Right atrium auricular region (tissue), 2 donors: ENCODE measurements at regions not wholly inside any gene's neighbourhood (a gene's known extent, or its start where the extent isn't known, plus 50 kb on each side); places are given as distances from the start of the nearest gene placed in this dataset.

Experiments used
- DNase-seq: peaks from one replicate; pipeline ENCODE4 v3.0.0-alpha.2; 2019; ENCODE audit warnings: low spot score
- H3K27ac ChIP-seq, 2 donors: fragments of 200-600 bp; sonication (generic); 1 replicate in 1 of 2; 2 replicates in 1 of 2; pipeline ENCODE4 v1.5.1; 2016 to 2019
- H3K27me3 ChIP-seq, 2 donors: fragments of 200-600 bp; sonication (generic); one replicate each; pipeline versions ENCODE4 v1.5.1 to v1.6.0; 2017 to 2019
- H3K36me3 ChIP-seq: fragments of 200-600 bp; sonication (generic); one replicate; pipeline ENCODE4 v1.5.1; 2016
- H3K4me1 ChIP-seq, 2 donors: fragments of 200-600 bp; sonication (generic); one replicate each; pipeline versions ENCODE4 v1.5.1 to v1.6.0; 2017 to 2019
- H3K4me3 ChIP-seq, 2 donors: fragments of 200-600 bp; sonication (generic); 1 replicate in 1 of 2; 2 replicates in 1 of 2; pipeline ENCODE4 v1.5.1; 2017 to 2019; ENCODE audit warnings: mild to moderate bottlenecking in 1 of 2, moderate library complexity in 1 of 2
- H3K9me3 ChIP-seq, 2 donors: fragments of 200-600 bp; sonication (generic); one replicate each; pipeline ENCODE4 v1.5.1; 2019
- CTCF ChIP-seq, 2 donors: fragments of 200-600 bp; sonication (generic); IDR thresholded peaks; one replicate each; pipeline ENCODE4 v1.5.1; 2019; ENCODE audit warnings: antibody characterized with exemption in 2 of 2

DNA sequence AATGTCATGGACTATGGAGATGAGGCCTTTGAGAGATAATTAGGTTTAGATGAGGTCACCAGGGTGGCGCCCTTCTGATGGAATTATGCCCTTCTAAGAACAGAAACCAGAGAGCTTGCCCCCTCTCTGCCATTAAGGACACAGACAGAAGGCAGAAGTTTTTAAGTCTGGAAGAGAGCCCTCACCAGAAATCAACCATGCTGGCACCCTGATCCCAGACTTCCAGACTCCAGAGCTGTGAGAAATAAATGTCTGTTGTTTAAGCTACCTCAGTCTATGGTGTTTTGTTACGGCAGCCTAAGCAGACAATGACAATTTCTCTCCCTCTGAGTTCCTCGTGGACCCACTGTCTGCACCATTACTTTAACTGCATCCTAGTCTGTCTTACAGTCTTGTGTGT lies 382.0 kb downstream of the GXYLT1 start:
- TF ChIP-seq CTCF (IDR thresholded peaks at IDR 0.05), result no peak
- no peak for DNase-seq
- H3K27ac ChIP-seq, result no peak overlapping the region
- no peaks in the 10 kb centered on the region for H3K4me1 ChIP-seq
- no peak overlapping the region for H3K4me3 ChIP-seq
- no peaks in the 10 kb centered on the region for H3K36me3 ChIP-seq
- H3K27me3 ChIP-seq, result no peaks in the 10 kb centered on the region
- no peaks in the 10 kb centered on the region for H3K9me3 ChIP-seq

DNA sequence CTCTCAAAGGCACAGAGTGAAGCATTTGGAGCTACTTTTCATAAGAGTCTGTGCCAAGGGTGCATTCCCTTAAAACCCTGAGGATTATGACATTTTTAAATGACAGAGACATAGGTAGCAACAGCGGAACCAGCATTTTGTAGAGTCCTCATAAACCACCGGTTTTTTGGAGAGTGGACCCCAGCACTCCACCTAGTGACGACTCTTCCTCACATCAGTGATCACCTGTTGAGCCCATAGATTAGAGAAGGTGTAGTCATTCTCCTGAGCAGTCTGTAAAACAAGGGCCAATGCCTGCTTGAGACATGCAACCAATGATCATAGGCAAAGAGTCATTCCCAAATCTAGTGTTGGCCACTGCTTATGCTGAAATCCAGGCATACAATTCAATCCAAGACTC lies 399.1 kb downstream of the GXYLT1 start:
- Histone ChIP-seq H3K4me3 (no peak overlapping the region), H3K27ac (no peak overlapping the region), H3K9me3 (peaks cover 0 to under 1% of the 10 kb centered on the region in 2 donors), H3K27me3 (no peaks in the 10 kb centered on the region), H3K36me3 (no peaks in the 10 kb centered on the region), H3K4me1 (no peaks in the 10 kb centered on the region)
- no peak for TF ChIP-seq CTCF (IDR thresholded peaks at IDR 0.05)
- DNase-seq, result no peak

DNA sequence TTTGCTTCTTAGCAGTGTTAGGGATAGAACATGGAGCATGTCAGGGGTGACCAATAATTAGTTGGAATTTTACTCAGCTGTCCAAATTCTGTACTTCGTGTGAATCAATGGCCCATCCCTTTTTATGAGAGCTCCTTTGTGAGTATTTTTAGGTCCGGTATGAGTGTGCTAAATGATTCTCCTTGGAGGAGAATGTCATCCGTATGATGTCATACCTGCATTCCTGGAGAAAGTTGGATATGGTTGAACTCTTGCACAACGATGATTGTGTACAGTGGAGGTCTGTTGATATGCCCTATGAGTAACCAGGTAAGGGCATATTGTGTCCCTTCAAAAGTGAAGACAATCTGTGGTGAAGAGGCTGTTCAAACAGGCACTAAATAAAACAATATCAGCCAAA lies 400.8 kb downstream of the GXYLT1 start:
- H3K36me3 ChIP-seq, result no peaks in the 10 kb centered on the region
- H3K4me1 ChIP-seq, result no peaks in the 10 kb centered on the region
- no peak for TF ChIP-seq CTCF (IDR thresholded peaks at IDR 0.05)
- no peaks in the 10 kb centered on the region for H3K9me3 ChIP-seq
- H3K27me3 ChIP-seq, result no peaks in the 10 kb centered on the region
- no peak overlapping the region for H3K27ac ChIP-seq
- no peak overlapping the region for H3K4me3 ChIP-seq
- no peak for DNase-seq

DNA sequence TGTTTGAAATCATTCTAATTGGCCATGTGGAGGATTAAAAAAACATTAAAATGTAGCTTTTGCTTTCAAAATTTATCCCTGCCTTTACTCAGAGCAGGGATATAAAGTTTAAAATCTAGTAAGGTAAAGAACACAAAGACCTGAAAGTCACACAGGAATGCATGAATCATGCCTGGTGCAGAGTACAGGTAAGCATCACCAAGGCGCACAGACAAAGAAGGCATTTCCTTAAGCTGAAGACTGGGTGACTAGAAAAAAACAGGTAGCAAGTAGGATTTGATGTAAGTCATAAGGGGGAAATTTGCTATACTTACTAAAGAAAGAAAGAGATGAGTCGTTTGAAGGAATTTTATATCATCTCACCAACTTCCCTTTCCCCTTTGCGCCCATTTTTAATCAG lies 405.6 kb downstream of the GXYLT1 start:
- no peaks in the 10 kb centered on the region for H3K9me3 ChIP-seq
- TF ChIP-seq CTCF (IDR thresholded peaks at IDR 0.05), result no peak
- DNase-seq, result no peak
- H3K4me3 ChIP-seq, result no peak overlapping the region
- no peak overlapping the region for H3K27ac ChIP-seq
- H3K36me3 ChIP-seq, result no peaks in the 10 kb centered on the region
- no peaks in the 10 kb centered on the region for H3K4me1 ChIP-seq
- no peaks in the 10 kb centered on the region for H3K27me3 ChIP-seq

- DNase-seq, result no peak
- TF ChIP-seq CTCF (IDR thresholded peaks at IDR 0.05), result no peak
- H3K36me3 ChIP-seq, result no peaks in the 10 kb centered on the region
- H3K27me3 ChIP-seq, result no peaks in the 10 kb centered on the region
- no peaks in the 10 kb centered on the region for H3K9me3 ChIP-seq
- H3K27ac ChIP-seq, result no peak overlapping the region
- H3K4me3 ChIP-seq, result no peak overlapping the region
- no peaks in the 10 kb centered on the region for H3K4me1 ChIP-seq
These were observed 407.3 kb downstream of the GXYLT1 start for GRCh38 chr12:41737423-41737822.

GRCh38 chr12:41736436-41736835 lies 408.2 kb downstream of the GXYLT1 start:
- no peak overlapping the region for H3K27ac ChIP-seq
- no peak for DNase-seq
- no peaks in the 10 kb centered on the region for H3K27me3 ChIP-seq
- no peak overlapping the region for H3K4me3 ChIP-seq
- H3K36me3 ChIP-seq, result no peaks in the 10 kb centered on the region
- no peak for TF ChIP-seq CTCF (IDR thresholded peaks at IDR 0.05)
- H3K9me3 ChIP-seq, result no peaks in the 10 kb centered on the region
- no peaks in the 10 kb centered on the region for H3K4me1 ChIP-seq
